HG03139 (cell line): ENCODE measurements at regions not wholly inside any gene's neighbourhood (a gene's known extent, or its start where the extent isn't known, plus 50 kb on each side); places are given as distances from the start of the nearest gene placed in this dataset.

Experiments
- ATAC-seq: cut with Tn5 transposase; IDR thresholded peaks from one replicate; pipeline ENCODE4 v1.9.1; 2021; ENCODE audit not compliant: unreplicated experiment

- ATAC-seq = no peak
These were observed 523.4 kb upstream of the TBX3 start for GRCh38 chr12:115207216-115207915.

- ATAC-seq = no peak
These were observed 522.8 kb upstream of the TBX3 start for GRCh38 chr12:115206801-115207200.

- no peak for ATAC-seq
These were observed 521.9 kb upstream of the TBX3 start for GRCh38 chr12:115205755-115206308.

DNA sequence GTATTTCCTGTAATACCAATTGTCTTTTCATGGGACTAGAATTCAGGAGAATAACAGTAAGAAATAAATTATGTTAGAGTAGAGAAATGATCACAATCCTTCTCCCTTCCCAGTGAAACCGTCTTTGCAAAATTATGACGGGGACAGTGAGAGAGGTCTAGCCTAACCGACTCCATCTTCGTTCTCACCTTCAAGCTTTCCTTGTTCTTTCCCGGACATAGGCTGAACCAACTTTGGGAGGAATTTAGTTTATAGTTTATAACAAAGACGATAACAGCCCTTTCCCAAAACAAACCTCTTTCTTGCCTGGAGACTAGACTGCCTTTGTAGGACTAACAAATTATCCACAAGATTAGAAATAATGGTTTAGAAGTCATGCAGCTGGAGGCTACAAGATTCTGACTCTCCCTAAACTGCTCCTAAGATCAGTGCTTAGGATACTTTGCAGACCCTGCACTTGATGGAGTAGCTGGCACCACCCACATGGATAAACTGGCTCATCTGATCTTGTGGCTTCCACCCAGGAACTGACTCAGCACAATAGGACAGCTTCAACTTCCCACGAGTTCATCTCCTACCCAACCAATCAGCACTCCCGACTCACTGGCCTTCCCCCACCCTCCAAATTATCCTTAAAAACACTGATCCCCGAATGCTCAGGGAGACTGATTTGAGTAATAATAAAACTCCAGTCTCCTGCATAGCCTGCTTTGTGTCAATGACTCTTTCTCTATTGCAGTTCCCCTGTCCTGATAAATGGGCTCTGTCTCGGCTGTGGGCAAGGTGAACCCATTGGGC is 521.2 kb upstream of the TBX3 start:
- ATAC-seq = no peak

GRCh38 chr12:115203701-115204100 is 519.7 kb upstream of the TBX3 start:
- no peak for ATAC-seq

GRCh38 chr12:115201966-115202365 is 518.0 kb upstream of the TBX3 start:
- no peak for ATAC-seq

- no peak for ATAC-seq
These were observed 515.9 kb upstream of the TBX3 start for GRCh38 chr12:115199831-115200230.

DNA sequence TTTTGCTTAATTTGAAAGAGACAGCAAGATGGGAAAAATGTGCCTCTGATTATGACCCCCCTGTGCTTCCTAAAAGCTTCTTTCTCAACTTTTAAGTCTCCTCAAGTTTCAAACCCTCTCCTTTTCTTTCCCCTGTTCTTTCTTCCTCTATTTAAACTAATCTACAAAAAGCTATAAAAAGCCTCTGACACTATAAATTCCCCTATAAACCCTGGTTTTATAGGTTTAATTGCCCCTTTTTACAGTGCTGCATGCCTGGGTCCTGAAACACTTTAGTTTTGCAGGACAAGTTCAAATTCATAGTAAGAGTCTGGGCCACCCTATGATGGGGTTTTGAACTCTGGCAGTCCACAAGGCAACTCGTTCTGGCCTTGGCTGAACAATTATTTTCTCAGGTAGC is 510.9 kb upstream of the TBX3 start:
- no peak for ATAC-seq

DNA sequence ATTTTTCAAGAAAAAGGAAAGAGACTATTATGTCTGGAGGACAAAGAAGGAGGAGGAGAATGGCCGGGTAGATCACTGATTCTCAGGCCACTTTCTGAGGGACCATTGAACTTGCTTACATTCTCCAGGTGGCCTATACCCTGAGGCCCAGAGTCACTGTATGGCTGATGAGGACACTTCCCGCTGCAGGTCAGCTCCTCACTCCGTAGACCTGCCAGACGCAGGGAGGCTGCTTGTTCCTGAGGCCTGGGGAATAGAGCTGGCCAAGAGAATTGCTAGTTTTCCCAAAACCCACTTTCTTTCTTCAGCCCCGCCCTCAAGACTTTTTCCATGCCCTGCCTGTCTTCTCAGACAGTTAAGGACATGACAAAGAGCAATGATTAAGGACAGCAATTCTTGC is 510.5 kb upstream of the TBX3 start:
- no peak for ATAC-seq

DNA sequence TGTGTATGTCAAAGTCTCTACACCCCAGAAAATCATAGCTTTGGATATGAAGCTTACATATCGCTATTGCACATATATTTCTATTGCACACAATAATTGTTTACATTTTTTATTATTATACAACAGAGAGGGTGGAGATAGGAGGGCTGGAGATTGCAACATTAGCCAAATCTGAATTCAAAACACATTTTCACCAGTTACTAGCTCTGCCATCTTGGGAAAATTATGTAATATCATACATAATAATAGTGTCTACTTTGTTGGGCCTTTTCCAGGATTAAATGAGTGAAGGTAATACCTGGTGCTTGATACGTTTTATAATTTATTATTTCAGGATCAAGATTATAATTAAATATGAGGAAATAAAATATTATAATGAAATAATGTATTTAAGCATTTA is 507.4 kb upstream of the TBX3 start:
- no peak for ATAC-seq

- no peak for ATAC-seq
These were observed 506.2 kb upstream of the TBX3 start for GRCh38 chr12:115190010-115190770.

DNA sequence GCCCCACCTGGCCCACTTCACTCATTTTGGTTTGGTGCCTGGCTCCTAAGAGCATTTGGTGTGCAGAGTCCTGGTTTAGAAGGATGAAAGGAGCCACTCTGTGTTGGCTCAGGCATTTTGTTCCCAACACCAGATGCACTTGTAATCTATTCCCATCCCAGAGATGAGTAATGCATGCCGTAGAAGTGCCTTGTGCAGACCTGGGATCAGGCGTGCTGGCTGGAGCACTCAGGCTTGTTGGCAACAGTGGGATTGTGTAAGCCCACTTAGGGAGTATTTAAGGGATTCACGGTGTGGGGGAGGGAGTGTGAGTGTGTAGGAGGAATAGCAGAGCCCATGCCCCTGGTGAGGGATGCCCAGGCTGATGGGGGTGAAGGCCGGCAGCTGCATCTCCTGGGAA is 501.5 kb upstream of the TBX3 start:
- ATAC-seq = no peak

GRCh38 chr12:115183752-115184151 is 499.8 kb upstream of the TBX3 start:
- no peak for ATAC-seq

DNA sequence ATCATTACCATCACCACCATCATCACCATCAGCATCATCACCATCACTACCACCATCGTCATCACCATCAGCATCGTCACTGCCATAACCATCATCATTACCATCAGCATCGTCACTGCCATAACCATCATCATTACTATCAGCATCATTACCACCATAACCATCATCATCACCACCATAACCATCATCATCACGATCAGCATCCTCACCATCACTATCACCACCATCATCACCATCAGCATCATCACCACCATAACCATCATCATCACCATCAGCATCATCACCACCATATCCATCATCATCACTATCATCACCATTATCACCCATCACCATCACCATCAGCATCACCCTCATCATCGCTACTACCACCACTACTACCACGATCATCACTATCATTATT is 493.9 kb upstream of the TBX3 start:
- no peak for ATAC-seq

- ATAC-seq = no peak
These were observed 492.9 kb upstream of the TBX3 start for GRCh38 chr12:115176741-115177400.

GRCh38 chr12:115174920-115175319 is 490.9 kb upstream of the TBX3 start:
- ATAC-seq = no peak

DNA sequence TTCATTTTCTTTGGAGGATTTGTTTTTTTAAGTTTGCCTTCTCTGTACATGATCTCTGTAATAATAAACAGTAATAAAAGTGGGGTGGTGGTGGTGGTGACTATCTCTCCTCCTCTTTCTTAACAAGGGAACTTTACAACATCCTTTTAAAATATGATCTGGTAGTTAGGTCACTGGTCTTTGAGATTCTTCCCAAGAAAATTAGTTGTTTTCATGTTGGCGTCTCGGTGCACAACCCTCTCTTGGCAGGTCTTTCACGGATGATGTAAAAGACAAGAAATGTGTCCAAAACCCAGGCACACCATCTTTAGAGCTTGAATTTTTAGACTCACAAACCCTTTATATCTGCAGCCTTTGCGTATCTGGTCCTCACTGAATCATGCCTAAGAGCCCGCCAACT is 488.5 kb upstream of the TBX3 start:
- ATAC-seq = no peak

- no peak for ATAC-seq
These were observed 486.0 kb upstream of the TBX3 start for GRCh38 chr12:115169981-115170380.

DNA sequence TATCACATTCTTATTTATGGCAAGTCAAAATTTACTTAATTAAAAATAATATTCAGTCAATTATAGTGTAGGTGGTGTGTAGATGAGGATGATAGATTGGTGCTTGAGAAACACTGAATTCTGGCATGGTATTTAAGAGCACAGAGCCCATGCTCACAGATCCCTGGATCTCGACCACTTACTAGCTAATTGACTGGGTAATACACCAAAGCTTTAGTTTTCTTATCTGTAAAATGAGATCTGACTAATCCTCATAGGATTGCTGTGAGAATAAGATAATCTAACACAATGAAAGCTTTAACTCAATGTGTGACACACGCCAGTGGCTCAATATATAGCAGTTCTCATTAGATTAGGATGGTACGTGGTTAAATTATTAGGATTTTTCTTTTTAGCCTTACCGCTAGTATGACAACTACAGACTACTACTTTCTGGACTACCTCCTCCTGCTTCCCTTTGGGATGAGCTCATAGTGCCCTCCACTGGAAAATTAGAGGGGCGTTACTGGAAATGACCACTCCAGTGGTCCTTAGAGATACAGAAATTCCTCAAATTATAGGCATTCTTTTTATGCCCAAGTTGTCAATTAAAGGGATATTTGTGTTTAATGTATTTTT is 482.8 kb upstream of the TBX3 start:
- ATAC-seq = no peak

- ATAC-seq = no peak
These were observed 479.7 kb upstream of the TBX3 start for GRCh38 chr12:115163710-115164109.
